ENCODE measurements at regions not wholly inside any gene's neighbourhood (a gene's known extent, or its start where the extent isn't known, plus 50 kb on each side); places are given as distances from the start of the nearest gene placed in this dataset.

DNA sequence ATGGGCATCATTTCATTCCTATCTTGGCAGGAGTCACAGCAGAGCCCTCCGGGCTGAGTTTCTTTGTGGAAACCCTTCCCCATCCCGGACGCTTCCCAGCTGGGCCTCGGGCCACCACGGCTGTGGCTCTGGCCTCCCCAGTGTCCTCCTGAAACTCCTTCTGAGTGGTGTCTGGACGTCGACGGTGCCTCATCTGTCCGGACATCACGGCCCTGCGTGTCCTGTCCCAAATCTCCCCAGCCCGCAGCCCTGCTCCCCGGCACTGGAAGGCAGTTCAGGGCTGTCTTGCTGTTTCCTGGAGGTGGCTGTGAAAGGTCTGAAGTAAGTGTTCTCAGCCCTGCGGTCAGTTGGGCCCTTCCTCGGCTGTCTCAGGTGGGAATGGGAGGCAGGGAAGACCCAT is 99.8 kb upstream of the TMEM18 start:
- TF ChIP-seq RAD21 (IDR thresholded peaks at IDR 0.05 in 1 of 2, conservative IDR thresholded peaks at IDR 0.05 in 1 of 2; ENCODE audit: low read depth in 2 of 2, low read length in 2 of 2) (no peak), TAF7 (optimal IDR thresholded peaks at IDR 0.05; ENCODE audit: borderline replicate concordance, low read depth, low read length) (no peak), CREB1 (IDR thresholded peaks at IDR 0.05) (no peak), EGR1 (IDR thresholded peaks at IDR 0.05; ENCODE audit: borderline replicate concordance, low read depth, low read length) (no peak), POLR2AphosphoS5 (IDR thresholded peaks at IDR 0.05; ENCODE audit: low read depth, low read length) (no peak), TAF1 (IDR thresholded peaks at IDR 0.05; ENCODE audit: low read depth, low read length) (no peak)
- TF ChIP-seq, protein P1, sequence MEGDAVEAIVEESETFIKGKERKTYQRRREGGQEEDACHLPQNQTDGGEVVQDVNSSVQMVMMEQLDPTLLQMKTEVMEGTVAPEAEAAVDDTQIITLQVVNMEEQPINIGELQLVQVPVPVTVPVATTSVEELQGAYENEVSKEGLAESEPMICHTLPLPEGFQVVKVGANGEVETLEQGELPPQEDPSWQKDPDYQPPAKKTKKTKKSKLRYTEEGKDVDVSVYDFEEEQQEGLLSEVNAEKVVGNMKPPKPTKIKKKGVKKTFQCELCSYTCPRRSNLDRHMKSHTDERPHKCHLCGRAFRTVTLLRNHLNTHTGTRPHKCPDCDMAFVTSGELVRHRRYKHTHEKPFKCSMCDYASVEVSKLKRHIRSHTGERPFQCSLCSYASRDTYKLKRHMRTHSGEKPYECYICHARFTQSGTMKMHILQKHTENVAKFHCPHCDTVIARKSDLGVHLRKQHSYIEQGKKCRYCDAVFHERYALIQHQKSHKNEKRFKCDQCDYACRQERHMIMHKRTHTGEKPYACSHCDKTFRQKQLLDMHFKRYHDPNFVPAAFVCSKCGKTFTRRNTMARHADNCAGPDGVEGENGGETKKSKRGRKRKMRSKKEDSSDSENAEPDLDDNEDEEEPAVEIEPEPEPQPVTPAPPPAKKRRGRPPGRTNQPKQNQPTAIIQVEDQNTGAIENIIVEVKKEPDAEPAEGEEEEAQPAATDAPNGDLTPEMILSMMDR (IDR thresholded peaks at IDR 0.05; ENCODE audit: control extremely low read depth in 1 of 3, insufficient read depth in 1 of 3, low read depth in 1 of 3, low read length in 3 of 3): no peak
- TF ChIP-seq, protein P2, sequence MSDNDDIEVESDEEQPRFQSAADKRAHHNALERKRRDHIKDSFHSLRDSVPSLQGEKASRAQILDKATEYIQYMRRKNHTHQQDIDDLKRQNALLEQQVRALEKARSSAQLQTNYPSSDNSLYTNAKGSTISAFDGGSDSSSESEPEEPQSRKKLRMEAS (IDR thresholded peaks at IDR 0.05): no peak
- TF ChIP-seq, protein P3, sequence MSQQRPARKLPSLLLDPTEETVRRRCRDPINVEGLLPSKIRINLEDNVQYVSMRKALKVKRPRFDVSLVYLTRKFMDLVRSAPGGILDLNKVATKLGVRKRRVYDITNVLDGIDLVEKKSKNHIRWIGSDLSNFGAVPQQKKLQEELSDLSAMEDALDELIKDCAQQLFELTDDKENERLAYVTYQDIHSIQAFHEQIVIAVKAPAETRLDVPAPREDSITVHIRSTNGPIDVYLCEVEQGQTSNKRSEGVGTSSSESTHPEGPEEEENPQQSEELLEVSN (IDR thresholded peaks at IDR 0.05): no peak
- TF ChIP-seq, protein P4, sequence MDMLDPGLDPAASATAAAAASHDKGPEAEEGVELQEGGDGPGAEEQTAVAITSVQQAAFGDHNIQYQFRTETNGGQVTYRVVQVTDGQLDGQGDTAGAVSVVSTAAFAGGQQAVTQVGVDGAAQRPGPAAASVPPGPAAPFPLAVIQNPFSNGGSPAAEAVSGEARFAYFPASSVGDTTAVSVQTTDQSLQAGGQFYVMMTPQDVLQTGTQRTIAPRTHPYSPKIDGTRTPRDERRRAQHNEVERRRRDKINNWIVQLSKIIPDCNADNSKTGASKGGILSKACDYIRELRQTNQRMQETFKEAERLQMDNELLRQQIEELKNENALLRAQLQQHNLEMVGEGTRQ (IDR thresholded peaks at IDR 0.05; ENCODE audit: low read length): no peak
